HCT116 (cell line): ENCODE measurements at regions not wholly inside any gene's neighbourhood (a gene's known extent, or its start where the extent isn't known, plus 50 kb on each side); places are given as distances from the start of the nearest gene placed in this dataset.

Source experiments
- ATAC-seq: fragments of 200-7000 bp; cut with Tn5 transposase; 2 replicates; pipeline ENCODE4 v1.9.1; 2020; ENCODE audit warnings: mild to moderate bottlenecking, moderate library complexity
- BruUV-seq: library from RNA; stranded (reverse); fragments of 400-500 nt; replicated peaks from 2 replicates; lab custom pipeline; 2021; lab: Mats Ljungman, UMichigan
- CTCF ChIA-PET: fragments of 300-600 bp; sonication (Branson Sonifier 250); formaldehyde crosslinking; loops from one replicate; lab custom pipeline; 2021; ENCODE audit warnings: antibody characterized with exemption; lab: Charles Lee
- POLR2A ChIA-PET: fragments of 300-600, 350-600 bp; sonication (Branson Sonifier 250); formaldehyde crosslinking; loops from one replicate; lab custom pipeline; 2021; ENCODE audit warnings: antibody characterized with exemption; lab: Charles Lee
- RAD21 ChIA-PET, 2 experiments: fragments of 300-600 bp; sonication (Branson Sonifier 250); formaldehyde crosslinking; loops; one replicate each; lab custom pipeline; 2023; ENCODE audit warnings: low total read pairs in 2 of 2; ENCODE audit not compliant: uncharacterized antibody in 2 of 2, unreplicated experiment in 2 of 2, low non-redundant PET in 1 of 2; lab: Charles Lee
- DNase-seq: peaks from one replicate; pipeline ENCODE4 v3.0.0-alpha.2; 2010; ENCODE audit warnings: low read depth, low spot score
- H2AFZ ChIP-seq: fragments of 200-600 bp; shearing (Covaris generic), sonication (generic); 2 replicates; pipeline ENCODE4 v1.6.1; 2017; ENCODE audit warnings: low read depth, mixed run types, mixed read lengths, antibody characterized with exemption, low read length; ENCODE audit not compliant: poor library complexity, severe bottlenecking
- H3K27ac ChIP-seq: 2 replicates; pipeline ENCODE4 v1.5.1; 2012; ENCODE audit warnings: low read depth, low read length
- H3K27me3 ChIP-seq: fragments of 200-600 bp; sonication (generic); 2 replicates; pipeline ENCODE4 v1.6.1; 2016; ENCODE audit warnings: mixed run types, low read length, mixed read lengths; ENCODE audit not compliant: insufficient read depth
- H3K36me3 ChIP-seq, 2 experiments: fragments of 200-500 bp in 1 of 2; fragments of 200-600 bp in 1 of 2; sonication (Bioruptor generic) in 1 of 2; sonication (generic) in 1 of 2; 2 replicates each; pipeline versions ENCODE4 v1.5.1 to v1.6.1; 2014 to 2016; ENCODE audit warnings: low read length in 2 of 2, inconsistent platforms in 1 of 2, mixed read lengths in 1 of 2, mixed run types in 1 of 2; ENCODE audit not compliant: insufficient read depth in 2 of 2, control insufficient read depth in 1 of 2
- H3K4me1 ChIP-seq, 2 experiments: fragments of 200-600 bp in 1 of 2; sonication (generic) in 1 of 2; 2 replicates each; pipeline versions ENCODE4 v1.5.1 to v1.6.1; 2012 to 2017; ENCODE audit warnings: low read length in 2 of 2, inconsistent platforms in 1 of 2, mild to moderate bottlenecking in 1 of 2, mixed read lengths in 1 of 2, mixed run types in 1 of 2, moderate library complexity in 1 of 2; ENCODE audit not compliant: insufficient read depth in 2 of 2, control insufficient read depth in 1 of 2
- H3K4me2 ChIP-seq: fragments of 200-600 bp; sonication (generic); 2 replicates; pipeline ENCODE4 v1.6.1; 2017; ENCODE audit warnings: mixed run types, low read length, mixed read lengths
- H3K4me3 ChIP-seq, 2 experiments: fragments of 200-600 bp in 1 of 2; sonication (generic) in 1 of 2; replicated peaks in 1 of 2; 2 replicates each; pipeline ENCODE4 v1.5.1; 2011 to 2016; ENCODE audit warnings: low read length in 2 of 2, control low read depth in 1 of 2, low read depth in 1 of 2, mild to moderate bottlenecking in 1 of 2, mixed read lengths in 1 of 2, mixed run types in 1 of 2
- H3K79me2 ChIP-seq: fragments of 200-600 bp; sonication (generic); 2 replicates; pipeline ENCODE4 v1.6.1; 2017; ENCODE audit warnings: mild to moderate bottlenecking, mixed run types, low read length, moderate library complexity, mixed read lengths; ENCODE audit not compliant: insufficient read depth
- H3K9ac ChIP-seq: fragments of 200-600 bp; sonication (generic); 2 replicates; pipeline ENCODE4 v1.6.1; 2016; ENCODE audit warnings: low read length, mixed read lengths
- H3K9me2 ChIP-seq: fragments of 200-600 bp; sonication (generic), shearing (Covaris generic); 2 replicates; pipeline ENCODE4 v1.6.1; 2017; ENCODE audit warnings: mixed run types, mild to moderate bottlenecking, moderate library complexity; ENCODE audit not compliant: insufficient read depth
- H3K9me3 ChIP-seq, 2 experiments: fragments of 200-500 bp in 1 of 2; fragments of 200-600 bp in 1 of 2; sonication (Bioruptor generic) in 1 of 2; sonication (generic) in 1 of 2; 2 replicates each; pipeline ENCODE4 v1.6.1; 2014 to 2017; ENCODE audit warnings: low read length in 2 of 2, mixed read lengths in 2 of 2, inconsistent platforms in 1 of 2, low read depth in 1 of 2, mild to moderate bottlenecking in 1 of 2, mixed run types in 1 of 2, moderate library complexity in 1 of 2; ENCODE audit not compliant: control insufficient read depth in 1 of 2, insufficient read depth in 1 of 2
- H4K20me1 ChIP-seq: fragments of 200-600 bp; sonication (generic), shearing (Covaris generic); 2 replicates; pipeline ENCODE4 v1.6.1; 2017; ENCODE audit warnings: mixed run types, mild to moderate bottlenecking, moderate library complexity; ENCODE audit not compliant: insufficient read depth
- ATF3 ChIP-seq: IDR thresholded peaks from 2 replicates; pipeline ENCODE4 v1.6.1; 2012
- CBX3 ChIP-seq: IDR thresholded peaks from 2 replicates; pipeline ENCODE4 v1.6.1; 2012; ENCODE audit warnings: low read depth
- CTCF ChIP-seq, 3 experiments: fragments of 200-600 bp in 1 of 3; sonication (generic) in 1 of 3; IDR thresholded peaks in 2 of 3; conservative IDR thresholded peaks in 1 of 3; 2 replicates each; pipeline ENCODE4 v1.5.1; 2012 to 2017; ENCODE audit warnings: low read depth in 2 of 3, low read length in 2 of 3, antibody characterized with exemption in 1 of 3, borderline replicate concordance in 1 of 3, control low read depth in 1 of 3, mild to moderate bottlenecking in 1 of 3, mixed read lengths in 1 of 3, mixed run types in 1 of 3, moderate library complexity in 1 of 3; ENCODE audit not compliant: insufficient read depth in 1 of 3
- EGR1 ChIP-seq: IDR thresholded peaks from 2 replicates; pipeline ENCODE4 v1.6.1; 2012; ENCODE audit warnings: low read depth
- EZH2 ChIP-seq: fragments of 200-600 bp; sonication (generic); IDR thresholded peaks from 2 replicates; pipeline ENCODE4 v1.6.1; 2017; ENCODE audit warnings: antibody characterized with exemption, mixed run types
- EZH2phosphoT487 ChIP-seq: fragments of 200-600 bp; IDR thresholded peaks from 2 replicates; pipeline ENCODE4 v1.6.1; 2018; ENCODE audit warnings: antibody characterized with exemption, borderline replicate concordance
- POLR2A ChIP-seq: IDR thresholded peaks from 2 replicates; pipeline ENCODE4 v1.7.0; 2011; ENCODE audit warnings: borderline replicate concordance; ENCODE audit not compliant: insufficient read depth, insufficient read length; ENCODE audit errors: extremely low read depth
- POLR2AphosphoS5 ChIP-seq: IDR thresholded peaks from 2 replicates; pipeline ENCODE4 v1.6.1; 2011; ENCODE audit warnings: mild to moderate bottlenecking, low read depth, low read length, moderate library complexity
- RAD21 ChIP-seq: IDR thresholded peaks from 2 replicates; pipeline ENCODE4 v1.6.1; 2012; ENCODE audit warnings: low read depth, mild to moderate bottlenecking
- REST ChIP-seq: IDR thresholded peaks from 2 replicates; pipeline ENCODE4 v1.6.1; 2012; ENCODE audit warnings: low read depth
- SP1 ChIP-seq: IDR thresholded peaks from 2 replicates; pipeline ENCODE4 v1.6.1; 2012; ENCODE audit warnings: low read depth
- SRF ChIP-seq: IDR thresholded peaks from 2 replicates; pipeline ENCODE4 v1.6.1; 2012; ENCODE audit warnings: low read depth
- intact Hi-C: fragments of 100-400 bp; cut with micrococcal nuclease; formaldehyde crosslinking; loops from 2 replicates; pipeline ENCODE4 v1.10.0; 2022

- Histone ChIP-seq H2AFZ (no peak overlapping the region), H3K27me3 (peaks cover 34% of the 10 kb centered on the region), H3K4me1 (no peaks in the 10 kb centered on the region), H3K4me3 (no peak overlapping the region), H3K79me2 (no peaks in the 10 kb centered on the region), H3K9me2 (no peaks in the 10 kb centered on the region), H4K20me1 (no peaks in the 10 kb centered on the region), H3K27ac (no peak overlapping the region), H3K4me2 (no peak overlapping the region), H3K9ac (no peak overlapping the region), H3K9me3 (no peaks in the 10 kb centered on the region), H3K36me3 (no peaks in the 10 kb centered on the region)
- RAD21 ChIA-PET, result no interaction called here
- CTCF ChIA-PET, result no interaction called here
- DNase-seq, result no peak
- ATAC-seq, result no peak
- TF ChIP-seq POLR2A (no peak), SRF (no peak), POLR2AphosphoS5 (no peak), CBX3 (no peak), REST (no peak), SP1 (no peak), EZH2 (no peak), EGR1 (no peak), EZH2phosphoT487 (no peak), ATF3 (no peak), RAD21 (no peak), CTCF (IDR thresholded peaks at IDR 0.05 in 2 of 3, conservative IDR thresholded peaks at IDR 0.05 in 1 of 3; ENCODE audit: borderline replicate concordance in 1 of 3, insufficient read depth in 1 of 3, low read depth in 2 of 3, low read length in 2 of 3) (no peak)
- POLR2A ChIA-PET, result no interaction called here
- intact Hi-C loops, result no loop called here
- BruUV-seq, result no TSS peak
Measured at GRCh38 chr20:16647875-16648597, 74.8 kb upstream of the KIF16B start.
